HG02885 (cell line): ENCODE measurements at regions not wholly inside any gene's neighbourhood (a gene's known extent, or its start where the extent isn't known, plus 50 kb on each side); places are given as distances from the start of the nearest gene placed in this dataset.

Experiments
- ATAC-seq: cut with Tn5 transposase; IDR thresholded peaks from one replicate; pipeline ENCODE4 v1.9.1; 2021; ENCODE audit warnings: mild to moderate bottlenecking; ENCODE audit not compliant: unreplicated experiment, poor library complexity

DNA sequence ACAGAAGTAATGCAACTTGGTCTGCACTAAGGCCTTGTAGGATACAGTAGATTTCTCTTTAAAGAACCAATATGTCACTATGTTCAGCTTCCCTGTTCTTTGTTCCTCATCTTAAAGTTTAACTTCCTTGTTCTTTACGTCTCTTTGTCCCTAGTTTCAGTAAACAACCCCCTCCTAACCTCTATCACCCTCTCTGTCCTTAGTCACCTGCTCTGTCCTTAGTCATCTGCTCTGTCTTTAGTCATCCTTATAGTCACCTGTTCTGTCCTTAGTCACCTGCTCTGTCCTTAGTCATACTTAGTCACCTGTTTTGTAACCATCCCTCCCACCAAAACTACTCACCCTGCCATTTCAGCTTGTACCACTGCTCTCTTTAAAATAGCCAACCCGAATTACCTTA is 144.6 kb upstream of the TMEM106B start:
- no peak for ATAC-seq

- peak; percentile 76 for ATAC-seq
These were observed 143.8 kb upstream of the TMEM106B start for GRCh38 chr7:12067156-12067831.

DNA sequence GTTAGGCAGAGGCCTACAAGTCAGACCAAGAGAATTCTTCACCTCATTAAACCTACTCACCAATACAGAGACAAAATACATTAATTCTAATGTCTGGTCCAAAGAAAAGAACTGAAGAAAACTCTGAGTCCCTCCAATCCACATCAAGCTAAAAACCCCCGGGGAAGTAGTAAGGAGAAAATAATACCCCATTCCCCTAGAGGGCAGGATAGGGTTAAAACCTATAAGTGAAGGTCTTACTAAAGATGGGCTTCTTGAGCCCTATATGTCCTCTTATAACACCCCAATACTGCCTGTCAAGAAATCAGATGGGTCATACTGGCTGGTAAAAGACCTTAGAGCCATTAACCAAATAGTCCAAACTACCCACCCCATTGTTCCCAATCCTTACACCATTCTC is 141.3 kb upstream of the TMEM106B start:
- no peak for ATAC-seq

GRCh38 chr7:12074889-12075288 is 136.2 kb upstream of the TMEM106B start:
- ATAC-seq: no peak

DNA sequence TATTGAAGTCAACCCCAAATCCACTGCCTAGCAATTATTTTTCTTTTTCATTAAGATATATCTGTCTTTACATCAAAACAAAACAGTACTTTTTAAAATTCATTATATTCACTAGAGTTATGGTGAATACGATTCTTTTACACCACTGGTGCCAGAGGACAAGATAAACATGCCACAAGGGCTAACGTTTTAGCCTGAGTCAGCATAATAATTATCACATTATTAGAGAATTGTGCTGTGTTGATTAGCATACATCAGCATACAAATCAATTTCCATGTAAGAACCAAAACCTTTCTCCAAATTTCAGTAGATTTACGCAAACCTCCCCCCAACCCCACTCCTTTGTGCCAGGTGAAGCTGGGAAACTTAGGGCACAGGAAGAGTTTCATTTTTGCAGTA is 131.1 kb upstream of the TMEM106B start:
- no peak for ATAC-seq

DNA sequence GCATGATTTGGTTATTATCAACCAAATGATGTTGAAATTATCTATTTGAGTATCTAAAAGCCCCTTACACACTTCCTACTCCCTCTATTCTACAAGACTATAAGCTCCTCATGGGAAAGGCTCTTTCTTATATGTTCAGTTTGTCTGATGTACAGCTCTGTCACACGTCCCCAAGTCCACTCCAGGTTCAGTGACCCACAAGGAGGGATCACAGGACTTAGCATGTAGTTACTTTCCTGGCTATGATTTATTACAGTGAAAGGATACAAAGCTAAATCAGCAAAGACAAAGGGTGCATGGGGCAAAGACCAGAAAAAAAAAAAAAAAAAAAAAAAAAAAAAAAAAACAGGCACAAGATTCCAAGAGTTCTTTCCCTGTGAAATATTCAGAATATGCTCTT is 125.6 kb upstream of the TMEM106B start:
- no peak for ATAC-seq

GRCh38 chr7:12089951-12090756 is 120.9 kb upstream of the TMEM106B start:
- ATAC-seq: no peak

GRCh38 chr7:12090757-12091221 is 120.3 kb upstream of the TMEM106B start:
- ATAC-seq: no peak

DNA sequence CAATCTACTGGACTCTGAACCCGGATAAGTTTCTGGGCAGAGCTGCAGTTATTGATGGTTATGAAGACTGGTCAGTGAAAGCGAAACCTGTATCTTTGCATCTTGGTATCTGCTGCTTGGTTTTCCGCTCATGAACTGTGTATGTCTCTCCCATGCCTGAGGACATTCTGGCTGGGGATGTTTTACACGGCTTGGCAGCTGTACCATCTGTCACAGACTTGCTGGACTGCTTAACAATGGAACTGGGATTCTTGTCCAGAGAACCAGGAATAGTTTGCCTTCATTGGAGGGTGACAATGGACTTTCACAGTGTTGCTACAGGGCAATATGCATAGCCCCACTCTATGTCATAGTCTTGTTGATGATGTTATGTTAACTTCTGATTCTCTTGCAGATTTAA is 119.9 kb upstream of the TMEM106B start:
- no peak for ATAC-seq

DNA sequence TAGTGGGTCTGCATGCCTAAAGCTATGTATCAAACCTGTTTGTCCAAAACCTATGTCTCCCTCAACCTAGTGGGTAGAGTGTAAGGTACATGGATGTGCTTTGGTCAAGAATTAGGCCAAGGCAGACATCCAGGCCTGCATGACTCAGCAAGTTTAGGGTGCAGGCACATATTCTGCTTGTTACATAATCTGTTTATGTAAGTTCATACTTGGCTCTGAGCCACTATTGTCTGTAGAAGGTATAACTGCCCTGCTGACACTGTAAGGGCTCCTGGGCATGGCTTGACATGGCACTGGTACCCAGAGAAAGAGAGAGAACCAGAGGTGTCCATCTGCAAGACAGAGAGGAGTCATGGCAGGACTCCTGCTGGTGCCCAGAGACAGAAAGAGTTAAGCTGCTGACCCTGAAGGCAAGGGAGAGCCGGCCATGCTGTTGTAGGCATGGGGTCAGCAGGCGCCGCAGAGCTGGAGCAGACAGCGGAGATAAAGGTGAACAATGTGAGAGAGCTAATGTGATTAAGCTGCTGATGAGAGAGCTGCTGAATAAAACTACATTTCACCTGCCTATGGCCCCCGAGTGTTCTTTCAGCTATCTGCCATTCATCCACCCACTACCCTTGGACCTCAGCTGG is 118.5 kb upstream of the TMEM106B start:
- ATAC-seq: no peak

DNA sequence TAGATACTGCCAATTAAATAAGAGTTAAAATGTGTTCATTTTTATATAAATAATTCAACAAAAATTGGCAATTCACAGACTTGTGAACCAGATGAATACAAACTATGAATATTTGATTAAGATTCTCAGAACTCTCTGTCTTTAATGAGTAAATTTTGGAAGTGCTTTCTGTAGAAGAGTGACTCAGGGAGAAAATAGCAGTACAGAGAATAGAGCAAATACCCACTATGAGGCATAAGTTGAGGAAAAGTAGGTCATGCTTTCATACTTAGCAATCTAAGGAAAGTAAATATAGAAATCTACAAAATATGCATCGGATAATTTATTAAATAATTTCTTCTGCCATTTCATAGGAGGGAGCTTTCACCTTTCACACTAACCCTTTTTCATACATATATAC is 117.7 kb upstream of the TMEM106B start:
- ATAC-seq: no peak

GRCh38 chr7:12094365-12094921 is 116.7 kb upstream of the TMEM106B start:
- no peak for ATAC-seq

DNA sequence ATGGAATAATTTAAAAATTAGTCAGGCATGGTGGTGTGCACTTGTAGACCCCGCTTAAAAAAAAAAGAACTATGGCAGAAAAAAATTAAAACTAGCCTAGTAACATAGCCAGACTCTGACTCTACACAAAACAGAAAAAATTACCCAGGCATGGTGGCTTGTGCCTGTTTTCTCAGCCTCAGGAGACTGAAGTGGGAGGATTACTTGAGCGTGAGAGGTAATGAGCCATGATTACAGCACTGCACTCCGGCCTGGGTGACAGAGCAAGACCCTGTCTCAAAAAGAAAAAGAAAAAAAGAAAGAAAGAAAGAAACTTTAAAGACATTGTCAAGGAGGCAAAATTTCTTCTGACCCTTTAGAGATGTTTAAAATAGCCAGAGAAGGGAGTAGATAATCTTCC is 109.0 kb upstream of the TMEM106B start:
- ATAC-seq: no peak

GRCh38 chr7:12102527-12102926 is 108.6 kb upstream of the TMEM106B start:
- no peak for ATAC-seq

DNA sequence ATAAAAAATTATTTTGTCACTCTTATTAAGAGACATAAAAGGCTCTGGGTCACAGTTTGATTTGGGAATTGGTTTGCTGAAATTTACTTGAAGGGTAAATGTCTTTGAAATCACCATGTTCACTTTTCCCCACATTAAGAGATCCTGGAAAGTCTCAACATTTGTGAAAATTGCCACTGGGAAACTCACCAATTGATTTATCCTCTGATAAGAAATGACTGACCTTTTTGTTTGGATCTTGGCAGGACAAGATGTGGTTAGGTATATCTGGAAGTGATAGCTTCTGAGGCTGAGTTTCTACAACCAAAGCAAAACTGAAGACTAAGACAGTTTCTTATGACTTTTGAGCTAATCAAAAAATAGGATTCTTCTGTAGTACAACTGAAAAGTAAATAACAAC is 107.1 kb upstream of the TMEM106B start:
- no peak for ATAC-seq

DNA sequence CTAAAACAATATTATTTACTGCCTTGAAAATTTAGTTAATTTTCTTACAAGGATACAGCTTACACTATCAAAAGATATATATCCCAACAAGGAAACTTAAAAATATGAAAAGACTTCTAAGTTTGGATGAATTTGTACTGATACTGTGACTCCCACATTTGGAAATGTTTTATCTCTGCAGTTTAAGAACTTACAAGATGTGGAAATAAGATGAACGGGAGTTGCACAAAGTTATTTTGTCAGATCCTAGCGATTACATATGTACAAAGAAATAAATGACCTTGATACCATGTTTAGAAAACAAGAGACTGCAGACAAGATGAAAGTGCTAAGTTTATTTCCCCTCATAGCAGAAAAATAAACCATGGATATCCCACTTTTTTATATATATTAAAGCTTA is 103.7 kb upstream of the TMEM106B start:
- no peak for ATAC-seq

DNA sequence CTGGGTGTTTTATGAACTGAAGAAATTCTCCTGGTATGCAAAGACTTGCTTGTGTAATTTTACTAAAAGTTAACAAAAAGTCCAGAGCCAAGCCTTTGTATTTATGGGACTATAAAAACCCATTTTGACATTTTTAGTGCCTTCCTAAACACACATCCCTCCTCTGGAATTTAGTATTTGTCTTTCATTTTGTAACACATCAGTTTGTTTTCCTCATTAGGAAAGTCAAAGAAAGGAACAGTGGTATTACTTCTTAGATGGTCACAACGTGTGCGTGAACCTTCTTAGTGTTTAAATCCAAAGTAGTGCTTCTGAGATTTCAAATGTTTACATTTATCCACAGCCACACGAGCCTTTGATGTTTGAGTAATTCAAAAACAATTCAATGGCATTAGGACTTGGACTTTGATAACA is 103.2 kb upstream of the TMEM106B start:
- no peak for ATAC-seq

GRCh38 chr7:12110425-12110824 is 100.7 kb upstream of the TMEM106B start:
- ATAC-seq: no peak

- ATAC-seq: no peak
These were observed 99.4 kb upstream of the TMEM106B start for GRCh38 chr7:12111422-12112405.

DNA sequence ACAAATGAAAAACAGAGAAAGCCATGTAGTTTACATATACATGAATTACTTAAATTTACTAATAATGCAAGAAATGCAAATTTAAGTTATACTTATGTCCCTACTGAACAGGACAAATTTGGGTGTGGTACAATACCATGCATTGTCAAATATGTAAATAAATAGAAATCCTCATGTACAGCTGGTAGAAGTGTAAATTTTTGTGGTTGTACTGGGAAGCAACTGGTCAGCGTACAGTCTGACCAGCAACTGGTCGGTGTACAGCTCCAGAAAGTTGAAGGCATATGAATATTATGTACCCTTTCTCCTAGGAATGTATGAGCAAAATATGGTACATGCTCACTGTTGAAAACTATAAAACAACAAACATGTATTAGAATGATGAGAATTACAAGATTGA is 93.9 kb upstream of the TMEM106B start:
- ATAC-seq: no peak
